HepG2 (cell line): ENCODE measurements at regions not wholly inside any gene's neighbourhood (a gene's known extent, or its start where the extent isn't known, plus 50 kb on each side); places are given as distances from the start of the nearest gene placed in this dataset.

Source experiments
- ATF7 ChIP-seq, 2 experiments: fragments of 450-650 bp in 1 of 2; sonication (generic) in 1 of 2; formaldehyde crosslinking in 1 of 2; IDR thresholded peaks; 2 replicates each; pipeline versions ENCODE4 v1.4.0 to v1.6.1; 2016 to 2020; ENCODE audit warnings: antibody characterized with exemption in 1 of 2, mild to moderate bottlenecking in 1 of 2, missing genetic modification reagents in 1 of 2
- DNMT1 ChIP-seq: sonication (generic); formaldehyde crosslinking; IDR thresholded peaks from 2 replicates; pipeline ENCODE4 v1.5.1; 2020; ENCODE audit warnings: mild to moderate bottlenecking, missing genetic modification reagents
- DPF2 ChIP-seq: sonication (generic); formaldehyde crosslinking; IDR thresholded peaks from 2 replicates; pipeline ENCODE4 v1.4.0; 2020; ENCODE audit warnings: mild to moderate bottlenecking, low read depth, missing genetic modification reagents, borderline replicate concordance
- GABPB1 ChIP-seq: IDR thresholded peaks from 2 replicates; pipeline ENCODE4 v1.6.1; 2016; ENCODE audit warnings: mild to moderate bottlenecking, missing genetic modification reagents, moderate library complexity, missing compliant biosample characterization
- KAT8 ChIP-seq: IDR thresholded peaks from 2 replicates; pipeline ENCODE4 v1.6.1; 2016; ENCODE audit warnings: missing genetic modification reagents, missing compliant biosample characterization
- KLF11 ChIP-seq: IDR thresholded peaks from 2 replicates; pipeline ENCODE4 v1.6.1; 2016; ENCODE audit warnings: missing compliant biosample characterization
- MAZ ChIP-seq, 2 experiments: sonication (generic) in 1 of 2; formaldehyde crosslinking in 1 of 2; IDR thresholded peaks; 2 replicates each; pipeline versions ENCODE4 v1.5.0 to v1.6.1; 2012 to 2020; ENCODE audit warnings: low read depth in 2 of 2, mild to moderate bottlenecking in 2 of 2, borderline replicate concordance in 1 of 2, improper control_type of control experiment in 1 of 2, low read length in 1 of 2, missing genetic modification reagents in 1 of 2, moderate library complexity in 1 of 2
- MTF2 ChIP-seq: sonication (generic); formaldehyde crosslinking; IDR thresholded peaks from 2 replicates; pipeline ENCODE4 v1.5.0; 2020; ENCODE audit warnings: missing genetic modification reagents, borderline replicate concordance
- PITX1 ChIP-seq: sonication (generic); formaldehyde crosslinking; IDR thresholded peaks from 2 replicates; pipeline ENCODE4 v1.5.1; 2020; ENCODE audit warnings: mild to moderate bottlenecking, missing genetic modification reagents
- REL ChIP-seq: sonication (generic); formaldehyde crosslinking; conservative IDR thresholded peaks from 2 replicates; pipeline ENCODE4 v1.8.0; 2022; ENCODE audit warnings: mild to moderate bottlenecking, missing genetic modification reagents, moderate library complexity
- RORA ChIP-seq: sonication (generic); formaldehyde crosslinking; IDR thresholded peaks from 2 replicates; pipeline ENCODE4 v1.5.0; 2020; ENCODE audit warnings: mild to moderate bottlenecking, missing genetic modification reagents, moderate library complexity
- STAT5B ChIP-seq: sonication (generic); formaldehyde crosslinking; IDR thresholded peaks from 2 replicates; pipeline ENCODE4 v1.4.0; 2020; ENCODE audit warnings: missing genetic modification reagents
- THYN1 ChIP-seq: sonication (generic); formaldehyde crosslinking; IDR thresholded peaks from 2 replicates; pipeline ENCODE4 v1.8.1; 2023; ENCODE audit warnings: low read depth, mild to moderate bottlenecking, moderate library complexity, missing genetic modification reagents, borderline replicate concordance
- YY1 ChIP-seq: IDR thresholded peaks from 2 replicates; pipeline ENCODE4 v1.6.1; 2011; ENCODE audit warnings: low read length, low read depth, moderate library complexity, mild to moderate bottlenecking; ENCODE audit not compliant: insufficient read depth, insufficient replicate concordance
- ZNF124 ChIP-seq: sonication (generic); formaldehyde crosslinking; IDR thresholded peaks from 2 replicates; pipeline ENCODE4 v1.4.0; 2020; ENCODE audit warnings: missing genetic modification reagents
- ZNF350 ChIP-seq: sonication (generic); formaldehyde crosslinking; IDR thresholded peaks from 2 replicates; pipeline ENCODE4 v1.4.0; 2020; ENCODE audit warnings: mild to moderate bottlenecking, low read depth, missing genetic modification reagents, borderline replicate concordance
- ZNF644 ChIP-seq: IDR thresholded peaks from 2 replicates; pipeline ENCODE4 v1.6.1; 2016; ENCODE audit warnings: low read depth
- ZNF775 ChIP-seq: sonication (generic); formaldehyde crosslinking; IDR thresholded peaks from 2 replicates; pipeline ENCODE4 v1.4.0; 2020; ENCODE audit warnings: missing genetic modification reagents, mild to moderate bottlenecking, moderate library complexity, borderline replicate concordance
- TF ChIP-seq, protein P1 (sequence below): sonication (generic); formaldehyde crosslinking; IDR thresholded peaks from 2 replicates; pipeline ENCODE4 v1.5.0; 2020; ENCODE audit warnings: mild to moderate bottlenecking, missing genetic modification reagents, borderline replicate concordance
- TF ChIP-seq, protein P2 (sequence below): sonication (generic); formaldehyde crosslinking; IDR thresholded peaks from 2 replicates; pipeline ENCODE4 v1.4.0; 2020; ENCODE audit warnings: mild to moderate bottlenecking, missing genetic modification reagents
- TF ChIP-seq, protein P3 (sequence below): sonication (generic); formaldehyde crosslinking; IDR thresholded peaks from 2 replicates; pipeline ENCODE4 v1.4.0; 2020; ENCODE audit warnings: missing genetic modification reagents, mild to moderate bottlenecking, borderline replicate concordance

DNA sequence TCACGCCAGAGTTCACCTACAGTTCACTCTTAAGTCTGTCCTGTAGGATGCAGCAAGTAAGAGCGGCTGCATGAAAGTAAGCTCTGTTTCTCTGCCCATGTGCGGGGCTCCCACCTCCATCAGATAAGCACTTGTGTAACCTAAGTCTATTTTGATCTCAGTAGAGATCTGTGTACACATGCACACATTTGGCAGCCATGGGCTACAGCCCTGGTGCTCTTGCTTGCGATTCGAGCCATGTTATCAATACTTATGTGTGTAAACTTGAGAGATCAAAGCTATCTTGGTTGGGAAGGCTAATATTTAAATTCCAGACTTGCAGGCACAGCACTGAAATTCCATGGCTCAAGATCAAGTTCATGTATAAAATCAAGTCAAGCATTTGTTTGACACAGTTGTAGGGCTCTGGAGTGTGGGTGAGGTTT, 244.7 kb upstream of the FGGY start (continued):
- TF ChIP-seq, protein P1, sequence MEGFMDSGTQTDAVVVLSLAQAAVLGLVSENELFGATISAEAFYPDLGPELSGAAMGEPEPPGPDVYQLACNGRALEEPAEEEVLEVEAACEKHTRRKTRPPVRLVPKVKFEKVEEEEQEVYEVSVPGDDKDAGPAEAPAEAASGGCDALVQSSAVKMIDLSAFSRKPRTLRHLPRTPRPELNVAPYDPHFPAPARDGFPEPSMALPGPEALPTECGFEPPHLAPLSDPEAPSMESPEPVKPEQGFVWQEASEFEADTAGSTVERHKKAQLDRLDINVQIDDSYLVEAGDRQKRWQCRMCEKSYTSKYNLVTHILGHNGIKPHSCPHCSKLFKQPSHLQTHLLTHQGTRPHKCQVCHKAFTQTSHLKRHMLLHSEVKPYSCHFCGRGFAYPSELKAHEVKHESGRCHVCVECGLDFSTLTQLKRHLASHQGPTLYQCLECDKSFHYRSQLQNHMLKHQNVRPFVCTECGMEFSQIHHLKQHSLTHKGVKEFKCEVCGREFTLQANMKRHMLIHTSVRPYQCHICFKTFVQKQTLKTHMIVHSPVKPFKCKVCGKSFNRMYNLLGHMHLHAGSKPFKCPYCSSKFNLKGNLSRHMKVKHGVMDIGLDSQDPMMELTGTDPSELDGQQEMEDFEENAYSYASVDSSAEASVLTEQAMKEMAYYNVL (CRISPR knock-in tag) = peak; percentile 73
- TF ChIP-seq THYN1 (CRISPR knock-in tag) (no peak), ZNF124 (0 out of 2 replicates have a peak, but pooled peaks have one; percentile 20), PITX1 (CRISPR knock-in tag) (peak; percentile 96), STAT5B (CRISPR knock-in tag) (0 out of 2 replicates have a peak, but pooled peaks have one; percentile 24), KAT8 (CRISPR knock-in tag) (peak; percentile 83), RORA (CRISPR knock-in tag) (peak; percentile 73; the same call in 1 of the 2 replicates), GABPB1 (CRISPR knock-in tag) (peak; percentile 42; the same call in 1 of the 2 replicates), ZNF775 (no peak), DPF2 (CRISPR knock-in tag) (peak; percentile 83), MTF2 (CRISPR knock-in tag) (no peak), YY1 (peak; percentile 16), ZNF350 (0 out of 2 replicates have a peak, but pooled peaks have one; percentile 23), DNMT1 (no peak), ATF7 (IDR thresholded peaks at IDR 0.05) (no peak), ATF7 (CRISPR knock-in tag; IDR thresholded peaks at IDR 0.05) (peak; percentile 44; the same call in 1 of the 2 replicates), KLF11 (peak; percentile 75; the same call in 1 of the 2 replicates), ZNF644 (CRISPR knock-in tag) (peak; percentile 29; the same call in 1 of the 2 replicates), REL (CRISPR knock-in tag) (0 out of 2 replicates have a peak, but pooled peaks have one; percentile 43), MAZ (IDR thresholded peaks at IDR 0.05; ENCODE audit: borderline replicate concordance, low read depth, low read length) (no peak), MAZ (CRISPR knock-in tag; IDR thresholded peaks at IDR 0.05; ENCODE audit: low read depth) (0 out of 2 replicates have a peak, but pooled peaks have one; percentile 23)
- TF ChIP-seq, protein P2, sequence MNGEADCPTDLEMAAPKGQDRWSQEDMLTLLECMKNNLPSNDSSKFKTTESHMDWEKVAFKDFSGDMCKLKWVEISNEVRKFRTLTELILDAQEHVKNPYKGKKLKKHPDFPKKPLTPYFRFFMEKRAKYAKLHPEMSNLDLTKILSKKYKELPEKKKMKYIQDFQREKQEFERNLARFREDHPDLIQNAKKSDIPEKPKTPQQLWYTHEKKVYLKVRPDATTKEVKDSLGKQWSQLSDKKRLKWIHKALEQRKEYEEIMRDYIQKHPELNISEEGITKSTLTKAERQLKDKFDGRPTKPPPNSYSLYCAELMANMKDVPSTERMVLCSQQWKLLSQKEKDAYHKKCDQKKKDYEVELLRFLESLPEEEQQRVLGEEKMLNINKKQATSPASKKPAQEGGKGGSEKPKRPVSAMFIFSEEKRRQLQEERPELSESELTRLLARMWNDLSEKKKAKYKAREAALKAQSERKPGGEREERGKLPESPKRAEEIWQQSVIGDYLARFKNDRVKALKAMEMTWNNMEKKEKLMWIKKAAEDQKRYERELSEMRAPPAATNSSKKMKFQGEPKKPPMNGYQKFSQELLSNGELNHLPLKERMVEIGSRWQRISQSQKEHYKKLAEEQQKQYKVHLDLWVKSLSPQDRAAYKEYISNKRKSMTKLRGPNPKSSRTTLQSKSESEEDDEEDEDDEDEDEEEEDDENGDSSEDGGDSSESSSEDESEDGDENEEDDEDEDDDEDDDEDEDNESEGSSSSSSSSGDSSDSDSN (CRISPR knock-in tag) = 0 out of 2 replicates have a peak, but pooled peaks have one; percentile 40
- TF ChIP-seq, protein P3, sequence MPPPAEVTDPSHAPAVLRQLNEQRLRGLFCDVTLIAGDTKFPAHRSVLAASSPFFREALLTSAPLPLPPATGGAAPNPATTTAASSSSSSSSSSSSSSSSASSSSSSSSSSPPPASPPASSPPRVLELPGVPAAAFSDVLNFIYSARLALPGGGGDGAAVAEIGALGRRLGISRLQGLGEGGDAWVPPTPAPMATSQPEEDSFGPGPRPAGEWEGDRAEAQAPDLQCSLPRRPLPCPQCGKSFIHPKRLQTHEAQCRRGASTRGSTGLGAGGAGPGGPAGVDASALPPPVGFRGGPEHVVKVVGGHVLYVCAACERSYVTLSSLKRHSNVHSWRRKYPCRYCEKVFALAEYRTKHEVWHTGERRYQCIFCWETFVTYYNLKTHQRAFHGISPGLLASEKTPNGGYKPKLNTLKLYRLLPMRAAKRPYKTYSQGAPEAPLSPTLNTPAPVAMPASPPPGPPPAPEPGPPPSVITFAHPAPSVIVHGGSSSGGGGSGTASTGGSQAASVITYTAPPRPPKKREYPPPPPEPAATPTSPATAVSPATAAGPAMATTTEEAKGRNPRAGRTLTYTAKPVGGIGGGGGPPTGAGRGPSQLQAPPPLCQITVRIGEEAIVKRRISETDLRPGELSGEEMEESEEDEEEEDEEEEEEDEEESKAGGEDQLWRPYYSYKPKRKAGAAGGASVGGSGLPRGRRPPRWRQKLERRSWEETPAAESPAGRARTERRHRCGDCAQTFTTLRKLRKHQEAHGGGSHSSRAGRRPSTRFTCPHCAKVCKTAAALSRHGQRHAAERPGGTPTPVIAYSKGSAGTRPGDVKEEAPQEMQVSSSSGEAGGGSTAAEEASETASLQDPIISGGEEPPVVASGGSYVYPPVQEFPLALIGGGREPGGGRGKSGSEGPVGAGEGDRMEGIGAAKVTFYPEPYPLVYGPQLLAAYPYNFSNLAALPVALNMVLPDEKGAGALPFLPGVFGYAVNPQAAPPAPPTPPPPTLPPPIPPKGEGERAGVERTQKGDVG (CRISPR knock-in tag) = no peak
